B cell (primary cell): ENCODE measurements at regions not wholly inside any gene's neighbourhood (a gene's known extent, or its start where the extent isn't known, plus 50 kb on each side); places are given as distances from the start of the nearest gene placed in this dataset.
"Not testable (repeated sequence)": the region's sequence is repeated elsewhere in the genome, so short reads cannot be mapped to it uniquely, and the experiment has no call there.

Source experiments
- ATAC-seq: fragments of 200-7000 bp; cut with Tn5 transposase; one replicate; pipeline ENCODE4 v1.10.0; 2021; ENCODE audit warnings: low read depth, mild to moderate bottlenecking, moderate number of reproducible peaks, moderate library complexity
- CTCF ChIA-PET: fragments of 350-600 bp; sonication (Branson Sonifier 250); formaldehyde crosslinking; loops from one replicate; lab custom pipeline; 2021; ENCODE audit warnings: antibody characterized with exemption, inconsistent platforms; lab: Charles Lee
- POLR2A ChIA-PET: fragments of 350-600 bp; sonication (Branson Sonifier 250); formaldehyde crosslinking; loops from one replicate; lab custom pipeline; 2021; ENCODE audit warnings: antibody characterized with exemption; lab: Charles Lee
- DNase-seq: peaks from one replicate; pipeline ENCODE4 v3.0.0; 2013
- H2AFZ ChIP-seq: 2 replicates; pipeline ENCODE4 v1.6.1; 2012; ENCODE audit warnings: mild to moderate bottlenecking, low read depth, low read length; ENCODE audit not compliant: insufficient read depth, poor library complexity, severe bottlenecking
- H3K27ac ChIP-seq, 2 donors: 1 replicate in 1 of 2; 2 replicates in 1 of 2; pipeline ENCODE4 v1.5.1; 2012 to 2013; ENCODE audit warnings: low read length in 2 of 2, mild to moderate bottlenecking in 2 of 2, moderate library complexity in 1 of 2
- H3K27me3 ChIP-seq, 4 experiments: fragments of 200-600 bp in 1 of 4; sonication (generic) in 1 of 4; replicated peaks in 1 of 4; 1 replicate in 2 of 4; 2 replicates in 2 of 4; pipeline versions ENCODE4 v1.6.1 to v1.7.0; 2013 to 2016; ENCODE audit warnings: low read length in 3 of 4, mild to moderate bottlenecking in 2 of 4, mixed read lengths in 1 of 4, moderate library complexity in 1 of 4; ENCODE audit not compliant: insufficient read depth in 4 of 4, control insufficient read depth in 3 of 4; ENCODE audit errors: control extremely low read depth in 1 of 4
- H3K36me3 ChIP-seq, 2 experiments: replicated peaks in 1 of 2; 1 replicate in 1 of 2; 2 replicates in 1 of 2; pipeline versions ENCODE4 v1.6.1 to v1.7.1; 2013; ENCODE audit warnings: low read length in 1 of 2; ENCODE audit not compliant: insufficient read depth in 2 of 2, control insufficient read depth in 1 of 2; ENCODE audit errors: control extremely low read depth in 1 of 2, extremely low read depth in 1 of 2
- H3K4me1 ChIP-seq, 2 donors: fragments of 200-600 bp in 1 of 2; sonication (generic) in 1 of 2; 1 replicate in 1 of 2; 2 replicates in 1 of 2; pipeline versions ENCODE4 v1.5.1 to v1.6.1; 2013 to 2017; ENCODE audit warnings: low read length in 2 of 2; ENCODE audit not compliant: control insufficient read depth in 2 of 2, insufficient read depth in 2 of 2
- H3K4me2 ChIP-seq: replicated peaks from 2 replicates; pipeline ENCODE3; 2012; ENCODE audit warnings: mild to moderate bottlenecking, low read depth, low read length; ENCODE audit not compliant: poor library complexity, severe bottlenecking
- H3K4me3 ChIP-seq, 5 experiments: fragments of 200-600 bp in 1 of 5; sonication (generic) in 1 of 5; 1 replicate in 3 of 5; 2 replicates in 2 of 5; pipeline versions ENCODE4 v1.5.1 to v1.7.0; 2011 to 2016; ENCODE audit warnings: low read length in 4 of 5, mild to moderate bottlenecking in 4 of 5, low read depth in 2 of 5, control low read depth in 1 of 5, moderate library complexity in 1 of 5; ENCODE audit not compliant: insufficient read depth in 1 of 5; ENCODE audit errors: control extremely low read depth in 1 of 5, extremely low read depth in 1 of 5
- H3K79me2 ChIP-seq: fragments of 200-600 bp; sonication (generic); one replicate; pipeline ENCODE4 v1.6.0; 2016; ENCODE audit warnings: low read length; ENCODE audit not compliant: control insufficient read depth, insufficient read depth
- H3K9ac ChIP-seq: fragments of 200-600 bp; sonication (generic); 2 replicates; pipeline ENCODE4 v1.6.1; 2017; ENCODE audit warnings: mild to moderate bottlenecking, low read length, moderate library complexity
- H3K9me3 ChIP-seq, 3 donors: one replicate each; pipeline versions ENCODE4 v1.6.1 to v1.7.1; 2013; ENCODE audit warnings: low read length in 2 of 3; ENCODE audit not compliant: control insufficient read depth in 2 of 3, insufficient read depth in 1 of 3; ENCODE audit errors: control extremely low read depth in 1 of 3
- H4K20me1 ChIP-seq: 2 replicates; pipeline ENCODE4 v1.6.0; 2012; ENCODE audit warnings: mild to moderate bottlenecking, low read length; ENCODE audit not compliant: insufficient read depth, control insufficient read depth, poor library complexity, severe bottlenecking
- H3K27ac Mint-ChIP-seq: one replicate; pipeline ENCODE4 v1.8.0; 2021; ENCODE audit warnings: mixed read lengths
- H3K27me3 Mint-ChIP-seq: one replicate; pipeline ENCODE4 v1.8.0; 2021; ENCODE audit warnings: mixed read lengths
- H3K4me1 Mint-ChIP-seq: one replicate; pipeline ENCODE4 v1.8.0; 2021; ENCODE audit warnings: mixed read lengths
- H3K4me3 Mint-ChIP-seq: one replicate; pipeline ENCODE4 v1.8.0; 2021; ENCODE audit warnings: mixed read lengths
- H3K9me3 Mint-ChIP-seq: one replicate; pipeline ENCODE4 v1.8.0; 2022; ENCODE audit warnings: mixed read lengths; ENCODE audit not compliant: insufficient read depth
- EZH2 ChIP-seq: IDR thresholded peaks from 2 replicates; pipeline ENCODE4 v1.6.1; 2012; ENCODE audit warnings: borderline replicate concordance, low read depth, mild to moderate bottlenecking, moderate library complexity, low read length; ENCODE audit not compliant: insufficient read depth, poor library complexity, severe bottlenecking
- WGBS: methylation state at CpG from one replicate; pipeline ENCODE4 v1.1.5; 2013; ENCODE audit warnings: missing lambda C conversion rate; ENCODE audit not compliant: insufficient coverage; 5-methylcytosine and 5-hydroxymethylcytosine counted together
- intact Hi-C: fragments of 100-400 bp; cut with micrococcal nuclease; formaldehyde crosslinking; loops from one replicate; pipeline ENCODE4 v1.10.0; 2022
- TF ChIP-seq, protein P1 (sequence below): fragments of 200-600 bp; IDR thresholded peaks from one replicate; pipeline ENCODE4 v1.8.0; 2022; ENCODE audit warnings: antibody characterized with exemption, mild to moderate bottlenecking

DNA sequence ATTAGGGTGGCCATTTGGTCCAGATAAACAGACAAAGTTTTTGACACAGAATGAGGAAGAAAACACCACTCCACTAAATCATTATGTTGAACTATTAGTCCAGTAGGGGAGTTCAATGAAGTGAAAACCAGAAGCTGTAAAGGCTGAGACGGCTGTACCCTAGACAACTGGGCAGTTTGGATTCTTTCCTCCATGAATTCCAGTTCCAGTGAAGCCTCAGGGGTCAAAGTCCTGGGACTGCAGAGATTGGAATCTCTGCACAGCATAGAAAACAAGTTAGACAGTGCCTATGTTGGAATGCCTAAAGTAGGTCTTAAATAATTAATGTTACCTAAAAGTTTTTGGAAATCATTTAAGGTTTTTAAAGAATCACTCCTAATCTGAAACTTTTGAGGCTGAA, 86.5 kb upstream of the PGR start:
- H3K27me3 Mint-ChIP-seq, H3K79me2 ChIP-seq, H3K4me1 ChIP-seq, H3K27ac ChIP-seq, H3K9ac ChIP-seq, H3K4me2 ChIP-seq, ATAC-seq, CTCF ChIA-PET, DNase-seq, H3K27ac Mint-ChIP-seq, H3K4me1 Mint-ChIP-seq, H3K36me3 ChIP-seq, H3K27me3 ChIP-seq, H3K4me3 ChIP-seq, intact Hi-C loops, H3K9me3 ChIP-seq, H3K4me3 Mint-ChIP-seq, H2AFZ ChIP-seq, H4K20me1 ChIP-seq, POLR2A ChIA-PET: not testable (repeated sequence)
- H3K9me3 Mint-ChIP-seq: peaks cover 22% of the 10 kb centered on the region
- 71% methylated on average over 1 of the region's 1 CpG for WGBS

DNA sequence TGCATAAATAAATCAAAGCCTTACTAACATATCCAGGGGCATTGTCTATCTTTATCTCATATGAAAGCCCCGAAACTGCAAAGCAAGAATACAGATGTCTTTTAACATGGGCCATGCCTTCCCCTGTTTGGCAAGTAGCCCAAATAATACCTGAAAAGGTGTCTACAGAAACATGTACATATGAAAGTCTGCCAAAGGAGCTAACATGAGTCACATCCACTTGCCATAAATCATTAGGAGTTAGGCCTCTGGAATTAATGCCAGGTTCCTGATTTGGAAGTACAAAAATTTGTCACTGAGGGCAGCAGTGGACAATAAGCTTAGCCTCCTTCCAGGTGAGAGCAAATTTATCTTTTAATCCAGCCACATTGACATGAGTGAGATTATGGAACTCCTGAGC, 85.5 kb upstream of the PGR start:
- H3K4me3 Mint-ChIP-seq: no peak overlapping the region
- Histone ChIP-seq H4K20me1 (no peaks in the 10 kb centered on the region), H3K4me3 (no peak overlapping the region), H3K36me3 (no peaks in the 10 kb centered on the region), H3K79me2 (no peaks in the 10 kb centered on the region), H3K4me2 (no peak overlapping the region), H3K27me3 (no peaks in the 10 kb centered on the region), H2AFZ (no peak overlapping the region), H3K4me1 (no peaks in the 10 kb centered on the region), H3K9me3 (peaks cover 1 to 10% (median 4%) of the 10 kb centered on the region in 3 donors), H3K9ac (no peak overlapping the region), H3K27ac (no peak overlapping the region)
- DNase-seq (no peak), ATAC-seq (no peak)
- intact Hi-C loops: no loop called here
- no peak overlapping the region for H3K27ac Mint-ChIP-seq
- WGBS: 100% methylated on average over 1 of the region's 1 CpG
- H3K9me3 Mint-ChIP-seq: peaks cover 18% of the 10 kb centered on the region
- CTCF ChIA-PET: no interaction called here
- H3K27me3 Mint-ChIP-seq: no peaks in the 10 kb centered on the region
- no peak for TF ChIP-seq EZH2
- TF ChIP-seq, protein P1, sequence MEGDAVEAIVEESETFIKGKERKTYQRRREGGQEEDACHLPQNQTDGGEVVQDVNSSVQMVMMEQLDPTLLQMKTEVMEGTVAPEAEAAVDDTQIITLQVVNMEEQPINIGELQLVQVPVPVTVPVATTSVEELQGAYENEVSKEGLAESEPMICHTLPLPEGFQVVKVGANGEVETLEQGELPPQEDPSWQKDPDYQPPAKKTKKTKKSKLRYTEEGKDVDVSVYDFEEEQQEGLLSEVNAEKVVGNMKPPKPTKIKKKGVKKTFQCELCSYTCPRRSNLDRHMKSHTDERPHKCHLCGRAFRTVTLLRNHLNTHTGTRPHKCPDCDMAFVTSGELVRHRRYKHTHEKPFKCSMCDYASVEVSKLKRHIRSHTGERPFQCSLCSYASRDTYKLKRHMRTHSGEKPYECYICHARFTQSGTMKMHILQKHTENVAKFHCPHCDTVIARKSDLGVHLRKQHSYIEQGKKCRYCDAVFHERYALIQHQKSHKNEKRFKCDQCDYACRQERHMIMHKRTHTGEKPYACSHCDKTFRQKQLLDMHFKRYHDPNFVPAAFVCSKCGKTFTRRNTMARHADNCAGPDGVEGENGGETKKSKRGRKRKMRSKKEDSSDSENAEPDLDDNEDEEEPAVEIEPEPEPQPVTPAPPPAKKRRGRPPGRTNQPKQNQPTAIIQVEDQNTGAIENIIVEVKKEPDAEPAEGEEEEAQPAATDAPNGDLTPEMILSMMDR: no peak
- POLR2A ChIA-PET: no interaction called here
- no peaks in the 10 kb centered on the region for H3K4me1 Mint-ChIP-seq
